Adrenal gland (tissue), 9 donors: ENCODE measurements at regions not wholly inside any gene's neighbourhood (a gene's known extent, or its start where the extent isn't known, plus 50 kb on each side); places are given as distances from the start of the nearest gene placed in this dataset.

Source experiments
- DNase-seq, 7 donors: peaks; one replicate each; pipeline ENCODE4 v3.0.0-alpha.2; 2019 to 2020
- H3K27ac ChIP-seq, 5 donors: fragments of 200-600 bp; sonication (generic) in 4 of 5; 1 replicate in 3 of 5; 2 replicates in 2 of 5; pipeline versions ENCODE4 v1.5.1 to v1.8.0; 2016 to 2020; ENCODE audit warnings: mild to moderate bottlenecking in 1 of 5
- H3K27me3 ChIP-seq: fragments of 200-600 bp; 2 replicates; pipeline ENCODE4 v1.8.0; 2021
- H3K36me3 ChIP-seq, 2 donors: fragments of 200-600 bp; replicated peaks in 1 of 2; 1 replicate in 1 of 2; 2 replicates in 1 of 2; pipeline versions ENCODE4 v1.5.1 to v1.8.0; 2018 to 2022
- H3K4me1 ChIP-seq, 2 donors: fragments of 200-600 bp; replicated peaks in 1 of 2; 1 replicate in 1 of 2; 2 replicates in 1 of 2; pipeline versions ENCODE4 v1.5.1 to v1.8.0; 2018 to 2021
- H3K4me3 ChIP-seq, 4 donors: fragments of 200-600 bp; sonication (generic) in 3 of 4; one replicate each; pipeline ENCODE4 v1.5.1; 2016 to 2018
- H3K9me3 ChIP-seq, 3 donors: fragments of 200-600 bp; sonication (generic) in 1 of 3; replicated peaks in 1 of 3; 1 replicate in 2 of 3; 2 replicates in 1 of 3; pipeline versions ENCODE4 v1.5.1 to v1.8.0; 2016 to 2021
- POLR2A ChIP-seq, 2 donors: fragments of 450-650 bp; IDR thresholded peaks; one replicate each; pipeline ENCODE4 v1.6.1; 2017; ENCODE audit warnings: antibody characterized with exemption in 2 of 2, mild to moderate bottlenecking in 2 of 2, moderate library complexity in 1 of 2
- WGBS, 4 donors: extraction: QIAGEN DNeasy Blood & Tissue Kit in 2 of 4; methylation state at CpG; one replicate each; pipeline versions ENCODE4 v1.1.5 to v1.1.7; 2013 to 2017; 5-methylcytosine and 5-hydroxymethylcytosine counted together
- intact Hi-C, 2 donors: fragments of 100-400 bp; cut with DNase I; formaldehyde crosslinking; loops; one replicate each; pipeline versions ENCODE4 v1.14.1 to v1.15.0; 2022 to 2023
- TF ChIP-seq, protein P1 (sequence below), 6 experiments: fragments of 450-650 bp in 4 of 6; fragments of 200-600 bp in 2 of 6; sonication (generic) in 1 of 6; IDR thresholded peaks; 1 replicate in 5 of 6; 2 replicates in 1 of 6; pipeline versions ENCODE4 v1.5.1 to v1.8.0; 2016 to 2021; ENCODE audit warnings: antibody characterized with exemption in 6 of 6, mild to moderate bottlenecking in 2 of 6, moderate library complexity in 1 of 6
- donor health status: healthy with polysubstance abuse.
- donor health status: Bipolar disorder and iron deficiency.
- donor health status: DM: yes; HTN: yes; CAD: no.
- donor health status: DM: no; HTN: no; CAD: no.
- donor health status: DM: no; HTN: no; CAD: no.

GRCh38 chr2:111673526-111673925 is 210.5 kb downstream of the ANAPC1 start:
- peak in 1 of 7 donors; percentile 9 for DNase-seq
- Histone ChIP-seq H3K4me3 (no peak overlapping the region), H3K36me3 (no peaks in the 10 kb centered on the region), H3K27me3 (no peaks in the 10 kb centered on the region), H3K9me3 (no peaks in the 10 kb centered on the region), H3K27ac (no peak overlapping the region), H3K4me1 (no peaks in the 10 kb centered on the region)
- WGBS, 4 donors, result 54 to 67% (median 59%) methylated on average over 4 of the region's 4 CpGs
- intact Hi-C loops, result no loop called here
- TF ChIP-seq POLR2A (IDR thresholded peaks at IDR 0.05), result no peak
- TF ChIP-seq, protein P1, sequence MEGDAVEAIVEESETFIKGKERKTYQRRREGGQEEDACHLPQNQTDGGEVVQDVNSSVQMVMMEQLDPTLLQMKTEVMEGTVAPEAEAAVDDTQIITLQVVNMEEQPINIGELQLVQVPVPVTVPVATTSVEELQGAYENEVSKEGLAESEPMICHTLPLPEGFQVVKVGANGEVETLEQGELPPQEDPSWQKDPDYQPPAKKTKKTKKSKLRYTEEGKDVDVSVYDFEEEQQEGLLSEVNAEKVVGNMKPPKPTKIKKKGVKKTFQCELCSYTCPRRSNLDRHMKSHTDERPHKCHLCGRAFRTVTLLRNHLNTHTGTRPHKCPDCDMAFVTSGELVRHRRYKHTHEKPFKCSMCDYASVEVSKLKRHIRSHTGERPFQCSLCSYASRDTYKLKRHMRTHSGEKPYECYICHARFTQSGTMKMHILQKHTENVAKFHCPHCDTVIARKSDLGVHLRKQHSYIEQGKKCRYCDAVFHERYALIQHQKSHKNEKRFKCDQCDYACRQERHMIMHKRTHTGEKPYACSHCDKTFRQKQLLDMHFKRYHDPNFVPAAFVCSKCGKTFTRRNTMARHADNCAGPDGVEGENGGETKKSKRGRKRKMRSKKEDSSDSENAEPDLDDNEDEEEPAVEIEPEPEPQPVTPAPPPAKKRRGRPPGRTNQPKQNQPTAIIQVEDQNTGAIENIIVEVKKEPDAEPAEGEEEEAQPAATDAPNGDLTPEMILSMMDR (IDR thresholded peaks at IDR 0.05), result no peak

DNA sequence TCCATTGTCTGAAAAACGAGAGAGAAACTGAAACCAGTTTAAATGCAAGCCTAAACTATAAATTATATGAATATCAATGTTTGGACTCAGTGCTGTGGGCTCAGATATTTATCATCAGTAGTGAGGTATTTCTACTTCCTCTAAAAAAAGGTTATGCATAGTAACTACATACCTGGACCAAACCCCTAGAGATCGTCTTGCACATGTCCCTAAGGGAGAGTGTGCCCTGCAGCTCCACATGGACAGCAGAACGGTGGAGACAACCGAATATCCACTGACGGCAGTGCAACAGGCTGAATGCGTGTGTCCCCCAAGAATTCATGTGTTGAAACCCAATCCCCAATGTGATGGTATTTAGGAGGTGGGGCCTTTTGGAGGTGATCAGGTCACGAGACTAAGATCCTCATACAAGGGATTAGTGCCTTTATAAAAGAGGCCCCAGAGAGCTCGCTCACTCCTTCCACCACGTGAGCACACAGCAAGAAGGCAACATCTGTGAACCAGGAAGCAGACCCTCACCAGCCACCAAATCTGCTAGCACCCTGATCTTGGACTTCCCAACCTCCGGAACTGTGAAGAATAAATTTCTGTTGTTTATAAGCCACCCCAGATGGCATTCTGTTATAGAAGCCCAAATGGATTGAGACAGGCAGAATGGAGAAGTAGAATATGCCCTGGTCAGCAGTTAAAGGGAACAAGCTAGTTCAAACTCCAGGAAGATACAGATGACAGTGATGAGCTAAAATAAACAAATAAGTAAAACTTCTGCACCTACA is 208.4 kb downstream of the ANAPC1 start:
- intact Hi-C loops, result no loop called here
- 78 to 85% (median 81%) methylated on average over 9 to 10 of the region's 10 CpGs for WGBS, 4 donors
- H3K36me3 ChIP-seq, result no peaks in the 10 kb centered on the region
- H3K9me3 ChIP-seq, result no peaks in the 10 kb centered on the region
- H3K4me1 ChIP-seq, result no peaks in the 10 kb centered on the region
- TF ChIP-seq POLR2A (IDR thresholded peaks at IDR 0.05), result no peak
- TF ChIP-seq, protein P1 (IDR thresholded peaks at IDR 0.05), result no peak
- no peak for DNase-seq
- no peaks in the 10 kb centered on the region for H3K27me3 ChIP-seq
- no peak overlapping the region for H3K4me3 ChIP-seq
- H3K27ac ChIP-seq, result peak overlapping the region in 2 of 5 donors; percentile 49 to 61

GRCh38 chr2:111676291-111676822 is 207.6 kb downstream of the ANAPC1 start:
- Histone ChIP-seq H3K27ac (peak overlapping the region in 2 of 5 donors; percentile 36 to 49), H3K36me3 (no peaks in the 10 kb centered on the region), H3K27me3 (no peaks in the 10 kb centered on the region), H3K9me3 (no peaks in the 10 kb centered on the region), H3K4me3 (no peak overlapping the region), H3K4me1 (no peaks in the 10 kb centered on the region)
- no peak for DNase-seq
- TF ChIP-seq, protein P1 (IDR thresholded peaks at IDR 0.05), result no peak
- TF ChIP-seq POLR2A (IDR thresholded peaks at IDR 0.05), result no peak
- intact Hi-C loops, result no loop called here
- 76 to 83% (median 81%) methylated on average over 4 of the region's 4 CpGs for WGBS, 4 donors

DNA sequence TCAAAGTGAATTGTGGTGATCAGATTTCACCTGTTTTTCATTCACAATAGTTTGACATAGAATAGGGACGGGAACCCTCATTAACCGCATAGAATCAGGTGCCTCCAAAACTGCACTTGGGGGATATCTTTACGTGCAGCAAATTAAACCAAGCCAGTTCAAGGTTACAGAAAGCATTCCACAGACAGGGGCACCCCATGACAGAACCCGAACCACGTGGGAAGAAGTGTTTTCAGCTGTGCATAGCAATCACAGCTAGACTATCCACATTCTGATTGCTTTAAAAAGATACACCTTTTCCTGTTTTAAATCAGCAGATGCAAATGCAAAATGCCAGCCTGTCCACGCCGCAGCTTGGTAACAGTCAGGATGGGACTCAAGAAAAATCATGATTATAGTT is 205.8 kb downstream of the ANAPC1 start:
- H3K36me3 ChIP-seq, result no peaks in the 10 kb centered on the region
- 77 to 82% (median 79%) methylated on average over 7 of the region's 7 CpGs for WGBS, 4 donors
- intact Hi-C loops, result no loop called here

More for the DNA sequence above, 205.8 kb downstream of the ANAPC1 start:
- H3K27ac ChIP-seq, result no peak overlapping the region
- H3K4me3 ChIP-seq, result no peak overlapping the region
- no peak for TF ChIP-seq POLR2A (IDR thresholded peaks at IDR 0.05)
- TF ChIP-seq, protein P1 (IDR thresholded peaks at IDR 0.05), result no peak
- H3K27me3 ChIP-seq, result no peaks in the 10 kb centered on the region
- DNase-seq, result no peak
- H3K4me1 ChIP-seq, result no peaks in the 10 kb centered on the region
- H3K9me3 ChIP-seq, result no peaks in the 10 kb centered on the region
